ENCODE measurements at regions not wholly inside any gene's neighbourhood (a gene's known extent, or its start where the extent isn't known, plus 50 kb on each side); places are given as distances from the start of the nearest gene placed in this dataset.

- Histone ChIP-seq H3K27me3 (ENCODE audit: control insufficient read depth in 2 of 2, insufficient read depth in 2 of 2, low read length in 2 of 2) (no peaks in the 10 kb centered on the region), H4K20me1 (replicated peaks; ENCODE audit: control insufficient read depth, extremely low read depth, insufficient read depth, low read length) (no peaks in the 10 kb centered on the region), H2AFZ (ENCODE audit: low read depth, low read length) (peak overlapping the region; percentile 93), H3K9ac (replicated peaks; ENCODE audit: extremely low read depth, insufficient read depth, low read length) (peak overlapping the region; percentile 53), H3K36me3 (ENCODE audit: control insufficient read depth in 2 of 2, extremely low read depth in 1 of 2, insufficient read depth in 2 of 2, low read length in 2 of 2) (no peaks in the 10 kb centered on the region), H3K9me1 (replicated peaks; ENCODE audit: control insufficient read depth, extremely low read depth, insufficient read depth, low read length) (no peaks in the 10 kb centered on the region), H3K27ac (ENCODE audit: insufficient read depth, low read depth, low read length) (peak overlapping the region; percentile 90), H3K4me1 (ENCODE audit: control insufficient read depth, extremely low read depth, insufficient read depth, low read length) (peaks cover 12% of the 10 kb centered on the region), H3K4me3 (replicated peaks in 1 of 3; ENCODE audit: insufficient read depth in 1 of 3, low read depth in 1 of 3, low read length in 3 of 3) (no peak overlapping the region), H3K79me2 (ENCODE audit: control insufficient read depth, insufficient read depth, low read length) (no peaks in the 10 kb centered on the region), H3K4me2 (ENCODE audit: insufficient read depth, low read length) (peak overlapping the region; percentile 26), H3K9me3 (replicated peaks; ENCODE audit: control insufficient read depth, insufficient read depth, low read length) (no peaks in the 10 kb centered on the region)
- dilution Hi-C loops (cut with MboI; ENCODE audit: extremely low pct_ligation_motif_present, low sequenced_read_pairs) (no loop called here), intact Hi-C loops (cut with micrococcal nuclease) (no loop called here)
- FAIRE-seq (peak; percentile 96), DNase-seq (ENCODE audit: low read depth, low spot score) (peak; percentile 91)
- BruUV-seq (replicated peaks), result no TSS peak
- CTCF ChIA-PET, result interaction anchor here (1.0 to 1.7 kb wide), 4 partner anchors 9 to 31 kb away, joined by 3 to 4 read pairs (median 4); no protein-coding TSS in a partner anchor
- POLR2A ChIA-PET, result interaction anchor here (0.8 kb wide), 1 partner anchor 324 kb away, joined by 5 read pairs; the partner anchor contains the start of gene ENC1
- TF ChIP-seq GATA2 (IDR thresholded peaks at IDR 0.05; ENCODE audit: insufficient read depth, insufficient read length, low read depth, low read length) (peak; percentile 91), MAX (IDR thresholded peaks at IDR 0.05; ENCODE audit: insufficient read depth, insufficient read length) (no peak), FOS (IDR thresholded peaks at IDR 0.05; ENCODE audit: borderline replicate concordance, insufficient read depth, low read length) (peak; percentile 74), JUN (IDR thresholded peaks at IDR 0.05; ENCODE audit: borderline replicate concordance, insufficient read depth, insufficient read length, low read depth) (peak; percentile 39)
Measured at GRCh38 chr5:74316064-74316603, 324.4 kb downstream of the ENC1 start.

- dilution Hi-C loops (cut with MboI; ENCODE audit: extremely low pct_ligation_motif_present, low sequenced_read_pairs) (no loop called here), intact Hi-C loops (cut with micrococcal nuclease) (no loop called here)
- Histone ChIP-seq H3K27ac (ENCODE audit: insufficient read depth, low read depth, low read length) (no peak overlapping the region), H3K79me2 (ENCODE audit: control insufficient read depth, insufficient read depth, low read length) (no peaks in the 10 kb centered on the region), H3K4me1 (ENCODE audit: control insufficient read depth, extremely low read depth, insufficient read depth, low read length) (peaks cover 12% of the 10 kb centered on the region), H3K4me3 (replicated peaks in 1 of 3; ENCODE audit: insufficient read depth in 1 of 3, low read depth in 1 of 3, low read length in 3 of 3) (no peak overlapping the region), H3K36me3 (ENCODE audit: control insufficient read depth in 2 of 2, extremely low read depth in 1 of 2, insufficient read depth in 2 of 2, low read length in 2 of 2) (no peaks in the 10 kb centered on the region), H3K4me2 (ENCODE audit: insufficient read depth, low read length) (no peak overlapping the region), H4K20me1 (replicated peaks; ENCODE audit: control insufficient read depth, extremely low read depth, insufficient read depth, low read length) (no peaks in the 10 kb centered on the region), H3K27me3 (ENCODE audit: control insufficient read depth in 2 of 2, insufficient read depth in 2 of 2, low read length in 2 of 2) (no peaks in the 10 kb centered on the region), H3K9me3 (replicated peaks; ENCODE audit: control insufficient read depth, insufficient read depth, low read length) (no peaks in the 10 kb centered on the region), H2AFZ (ENCODE audit: low read depth, low read length) (no peak overlapping the region), H3K9ac (replicated peaks; ENCODE audit: extremely low read depth, insufficient read depth, low read length) (no peak overlapping the region), H3K9me1 (replicated peaks; ENCODE audit: control insufficient read depth, extremely low read depth, insufficient read depth, low read length) (no peaks in the 10 kb centered on the region)
- CTCF ChIA-PET, result interaction anchor here (1.7 kb wide), 1 partner anchor 10 kb away, joined by 4 read pairs; no protein-coding TSS in a partner anchor
- DNase-seq (ENCODE audit: low read depth, low spot score) (no peak), FAIRE-seq (no peak)
- no peak for TF ChIP-seq POLR2A (IDR thresholded peaks at IDR 0.05; ENCODE audit: low read depth, low read length)
- TF ChIP-seq JUN (IDR thresholded peaks at IDR 0.05; ENCODE audit: borderline replicate concordance, insufficient read depth, insufficient read length, low read depth), result no peak
- TF ChIP-seq POLR2AphosphoS5 (IDR thresholded peaks at IDR 0.05; ENCODE audit: insufficient read depth, low read depth, low read length), result no peak
- TF ChIP-seq CTCF (IDR thresholded peaks at IDR 0.05; ENCODE audit: extremely low read depth in 1 of 2, insufficient read depth in 1 of 2, low read depth in 1 of 2, low read length in 2 of 2), result no peak
- no peak for TF ChIP-seq EZH2 (IDR thresholded peaks at IDR 0.05; ENCODE audit: borderline replicate concordance, low read depth, low read length, severe bottlenecking)
- TF ChIP-seq MAX (IDR thresholded peaks at IDR 0.05; ENCODE audit: insufficient read depth, insufficient read length), result no peak
- TF ChIP-seq FOS (IDR thresholded peaks at IDR 0.05; ENCODE audit: borderline replicate concordance, insufficient read depth, low read length), result no peak
- TF ChIP-seq MYC (IDR thresholded peaks at IDR 0.05; ENCODE audit: low read depth, low read length), result no peak
- no peak for TF ChIP-seq GATA2 (IDR thresholded peaks at IDR 0.05; ENCODE audit: insufficient read depth, insufficient read length, low read depth, low read length)
- POLR2A ChIA-PET, result no interaction called here
- BruUV-seq (replicated peaks), result no TSS peak
Measured at GRCh38 chr5:74314906-74315305, 325.6 kb downstream of the ENC1 start.

Measured in endothelial cell of umbilical vein (primary cell).